GM12878 (cell line): ENCODE measurements at regions not wholly inside any gene's neighbourhood (a gene's known extent, or its start where the extent isn't known, plus 50 kb on each side); places are given as distances from the start of the nearest gene placed in this dataset.

Source experiments
- ATAC-seq: fragments of 200-7000 bp; cut with Tn5 transposase; 3 replicates; pipeline ENCODE4 v1.9.1; 2020; ENCODE audit warnings: mild to moderate bottlenecking, moderate library complexity
- BruUV-seq: library from RNA; stranded (reverse); fragments of 400-500 nt; replicated peaks from 2 replicates; lab custom pipeline; 2021; lab: Mats Ljungman, UMichigan
- CTCF ChIA-PET: fragments of 300-600 bp; sonication (Branson Sonifier 250); formaldehyde crosslinking; extraction: SDS; loops from one replicate; lab custom pipeline; 2021; ENCODE audit warnings: inconsistent platforms; lab: Yijun Ruan, JAX
- POLR2A ChIA-PET: fragments of 350-600 bp; formaldehyde crosslinking; extraction: SDS; loops from one replicate; lab custom pipeline; 2021; ENCODE audit warnings: inconsistent platforms; lab: Charles Lee
- RAD21 ChIA-PET: fragments of 300-600 bp; sonication (Branson Sonifier 250); formaldehyde crosslinking; loops from one replicate; lab custom pipeline; 2023; ENCODE audit warnings: antibody characterized with exemption; ENCODE audit not compliant: unreplicated experiment; lab: Charles Lee
- SMC1A ChIA-PET: fragments of 300-600 bp; sonication (Branson Sonifier 250); formaldehyde crosslinking; loops from one replicate; lab custom pipeline; 2023; ENCODE audit not compliant: unreplicated experiment, uncharacterized antibody; lab: Charles Lee
- DNase-seq: peaks from one replicate; pipeline ENCODE4 v3.0.0-alpha.2; 2011; ENCODE audit warnings: low read depth, low spot score
- FAIRE-seq: peaks from 3 replicates; lab custom pipeline; 2011; peaks lifted over from hg19 to GRCh38; lab: Jason Lieb, UNC
- H2AFZ ChIP-seq: 2 replicates; pipeline ENCODE4 v1.6.0; 2011; ENCODE audit warnings: low read depth, low read length, control low read depth; ENCODE audit not compliant: control insufficient read depth
- H3K27ac ChIP-seq: 2 replicates; pipeline ENCODE4 v1.5.1; 2011; ENCODE audit warnings: control low read depth; ENCODE audit not compliant: control insufficient read depth, insufficient read depth
- H3K27me3 ChIP-seq, 2 experiments: replicated peaks in 1 of 2; 2 replicates each; pipeline versions ENCODE4 v1.6.0 to v1.6.1; 2011; ENCODE audit warnings: low read length in 1 of 2; ENCODE audit not compliant: control insufficient read depth in 2 of 2, insufficient read depth in 2 of 2
- H3K36me3 ChIP-seq, 2 experiments: 2 replicates each; pipeline ENCODE4 v1.5.1; 2011; ENCODE audit warnings: low read length in 1 of 2; ENCODE audit not compliant: control insufficient read depth in 2 of 2, insufficient read depth in 2 of 2
- H3K4me1 ChIP-seq: 2 replicates; pipeline ENCODE4 v1.6.1; 2011; ENCODE audit warnings: mild to moderate bottlenecking, low read length, moderate library complexity, mixed read lengths; ENCODE audit not compliant: control insufficient read depth, insufficient read depth
- H3K4me2 ChIP-seq: 2 replicates; pipeline ENCODE4 v1.6.0; 2011; ENCODE audit warnings: control low read depth; ENCODE audit not compliant: control insufficient read depth, insufficient read depth
- H3K4me3 ChIP-seq: fragments of 200-600 bp; sonication (generic); 2 replicates; pipeline ENCODE4 v1.5.1; 2016
- H3K79me2 ChIP-seq: 2 replicates; pipeline ENCODE4 v1.6.0; 2011; ENCODE audit warnings: low read length; ENCODE audit not compliant: control insufficient read depth, insufficient read depth
- H3K9ac ChIP-seq: 2 replicates; pipeline ENCODE4 v1.8.0; 2011; ENCODE audit warnings: low read length, control low read depth, mixed read lengths; ENCODE audit not compliant: control insufficient read depth, insufficient read depth
- H3K9me3 ChIP-seq: replicated peaks from 3 replicates; pipeline ENCODE4 v1.5.1; 2011; ENCODE audit warnings: mild to moderate bottlenecking, low read length; ENCODE audit not compliant: control insufficient read depth, insufficient read depth
- H4K20me1 ChIP-seq: 2 replicates; pipeline ENCODE4 v1.6.0; 2011; ENCODE audit not compliant: control insufficient read depth, insufficient read depth
- BHLHE40 ChIP-seq, 2 experiments: fragments of 450-650 bp in 1 of 2; IDR thresholded peaks; 2 replicates each; pipeline ENCODE4 v1.6.1; 2011 to 2017; ENCODE audit warnings: low read depth in 2 of 2, borderline replicate concordance in 1 of 2, improper control_type of control experiment in 1 of 2, low read length in 1 of 2, mild to moderate bottlenecking in 1 of 2
- EZH2 ChIP-seq: IDR thresholded peaks from 2 replicates; pipeline ENCODE4 v1.6.1; 2012; ENCODE audit warnings: low read depth, mild to moderate bottlenecking, control low read depth, inconsistent platforms, low read length, borderline replicate concordance; ENCODE audit not compliant: control insufficient read depth
- FOXK2 ChIP-seq: fragments of 450-650 bp; IDR thresholded peaks from 2 replicates; pipeline ENCODE4 v1.6.1; 2017; ENCODE audit warnings: mild to moderate bottlenecking, moderate library complexity
- IKZF1 ChIP-seq: fragments of 450-650 bp; conservative IDR thresholded peaks from 2 replicates; pipeline ENCODE4 v1.6.1; 2017; ENCODE audit warnings: antibody characterized with exemption, mild to moderate bottlenecking
- MEF2B ChIP-seq: fragments of 450-650 bp; IDR thresholded peaks from 2 replicates; pipeline ENCODE4 v1.6.1; 2018; ENCODE audit warnings: mild to moderate bottlenecking, moderate library complexity; ENCODE audit not compliant: partially characterized antibody, poor library complexity, severe bottlenecking
- NR2C1 ChIP-seq: fragments of 450-650 bp; IDR thresholded peaks from 2 replicates; pipeline ENCODE4 v1.6.1; 2017; ENCODE audit warnings: antibody characterized with exemption, mild to moderate bottlenecking, moderate library complexity
- RELA ChIP-seq: fragments of 450-650 bp; IDR thresholded peaks from 2 replicates; pipeline ENCODE4 v1.8.0; 2014; ENCODE audit warnings: borderline replicate concordance; ENCODE audit not compliant: partially characterized antibody
- ZBTB40 ChIP-seq: fragments of 450-650 bp; IDR thresholded peaks from 2 replicates; pipeline ENCODE4 v1.6.1; 2016; ENCODE audit warnings: mild to moderate bottlenecking, moderate library complexity, borderline replicate concordance
- WGBS: methylation state at CpG from one replicate; pipeline ENCODE4 v1.1.6; 2016; ENCODE audit warnings: low lambda C conversion rate; ENCODE audit not compliant: insufficient replicate concordance, insufficient coverage; ENCODE audit errors: missing lambda C conversion rate; 5-methylcytosine and 5-hydroxymethylcytosine counted together
- in situ Hi-C: fragments of 300-500 bp; cut with MboI; formaldehyde crosslinking; loops from 9 replicates; pipeline ENCODE4 v1.14.3; 2018; ENCODE audit warnings: mixed read lengths
- intact Hi-C: fragments of 100-400 bp; cut with micrococcal nuclease; formaldehyde crosslinking; loops from one replicate; pipeline ENCODE4 v1.14.2; 2022; ENCODE audit not compliant: unreplicated experiment

- POLR2A ChIA-PET, result no interaction called here
- Histone ChIP-seq H2AFZ (no peak overlapping the region), H4K20me1 (no peaks in the 10 kb centered on the region)
- intact Hi-C loops (no loop called here), in situ Hi-C loops (no loop called here)
- FAIRE-seq, result no peak
- TF ChIP-seq RELA (no peak), IKZF1 (no peak), FOXK2 (no peak), NR2C1 (no peak), EZH2 (no peak), MEF2B (no peak), ZBTB40 (no peak), BHLHE40 (IDR thresholded peaks at IDR 0.05; ENCODE audit: borderline replicate concordance in 1 of 2, low read depth in 2 of 2, low read length in 1 of 2) (no peak)
- TF ChIP-seq, all 136 proteins: peak for 0
- DNase-seq (no peak), ATAC-seq (no peak)
- no peaks in the 10 kb centered on the region for H3K4me1 ChIP-seq
- H3K4me2 ChIP-seq, result no peak overlapping the region
- no peak overlapping the region for H3K4me3 ChIP-seq
- WGBS, result 63% methylated on average over 4 of the region's 4 CpGs
- H3K9me3 ChIP-seq, result no peaks in the 10 kb centered on the region
- ChIA-PET CTCF (no interaction called here), RAD21 (no interaction called here), SMC1A (no interaction called here)
- H3K27me3 ChIP-seq, result no peaks in the 10 kb centered on the region
- no peaks in the 10 kb centered on the region for H3K36me3 ChIP-seq
- no TSS peak for BruUV-seq
- no peak overlapping the region for H3K9ac ChIP-seq
- H3K27ac ChIP-seq, result no peak overlapping the region
- no peaks in the 10 kb centered on the region for H3K79me2 ChIP-seq
Measured at GRCh38 chr5:156189628-156190027, 137.3 kb upstream of the SGCD start.
